Immature natural killer cell (primary cell): ENCODE measurements at regions not wholly inside any gene's neighbourhood (a gene's known extent, or its start where the extent isn't known, plus 50 kb on each side); places are given as distances from the start of the nearest gene placed in this dataset.

ENCODE experiments used
- DNase-seq, 3 donors: peaks; one replicate each; pipeline ENCODE4 v3.0.0; 2022; ENCODE audit warnings: mixed read lengths in 1 of 3
- H3K27ac Mint-ChIP-seq, 6 donors: one replicate each; pipeline ENCODE4 v1.8.0; 2020; ENCODE audit warnings: mixed read lengths in 6 of 6, mild to moderate bottlenecking in 5 of 6, inconsistent platforms in 4 of 6, moderate library complexity in 3 of 6
- H3K27me3 Mint-ChIP-seq, 3 donors: one replicate each; pipeline ENCODE4 v1.8.0; 2020 to 2021; ENCODE audit warnings: low read depth in 3 of 3, mild to moderate bottlenecking in 3 of 3, mixed read lengths in 3 of 3, moderate library complexity in 3 of 3, inconsistent platforms in 1 of 3
- H3K36me3 Mint-ChIP-seq, 3 donors: one replicate each; pipeline ENCODE4 v1.8.0; 2020; ENCODE audit warnings: mixed read lengths in 3 of 3, inconsistent platforms in 2 of 3, mild to moderate bottlenecking in 2 of 3
- H3K4me1 Mint-ChIP-seq, 2 donors: one replicate each; pipeline ENCODE4 v1.8.0; 2020; ENCODE audit warnings: inconsistent platforms in 2 of 2, mild to moderate bottlenecking in 2 of 2, mixed read lengths in 2 of 2, moderate library complexity in 1 of 2
- H3K4me3 Mint-ChIP-seq, 5 donors: one replicate each; pipeline ENCODE4 v1.8.0; 2020; ENCODE audit warnings: mild to moderate bottlenecking in 5 of 5, mixed read lengths in 5 of 5, inconsistent platforms in 3 of 5, moderate library complexity in 3 of 5
- H3K9me3 Mint-ChIP-seq, 6 donors: one replicate each; pipeline ENCODE4 v1.8.0; 2020; ENCODE audit warnings: mild to moderate bottlenecking in 6 of 6, mixed read lengths in 6 of 6, inconsistent platforms in 4 of 6, moderate library complexity in 3 of 6

DNA sequence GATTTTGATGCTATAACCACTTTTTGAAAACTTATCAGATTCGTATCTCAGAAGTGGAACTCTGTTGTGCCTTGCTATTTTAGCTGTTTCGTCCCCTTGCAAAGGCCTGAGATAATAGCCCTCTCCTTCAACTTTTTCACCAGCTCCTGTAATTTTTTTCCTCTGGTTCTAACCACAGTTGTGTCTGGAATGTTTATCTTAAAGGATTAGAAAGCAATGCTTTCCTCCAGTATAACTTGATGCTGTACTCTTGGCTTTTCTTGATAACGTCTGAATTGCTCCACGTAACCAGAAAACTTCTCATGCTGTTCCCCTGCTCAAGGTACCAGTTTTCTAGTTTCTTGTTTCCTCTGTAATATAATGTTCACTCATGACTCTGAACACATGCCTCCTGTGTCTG is 209.4 kb downstream of the DTWD2 start:
- Mint-ChIP-seq H3K27me3 (peaks cover 0 to 3% (median 0%) of the 10 kb centered on the region in 3 donors), H3K4me3 (no peak overlapping the region), H3K4me1 (no peaks in the 10 kb centered on the region)

DNA sequence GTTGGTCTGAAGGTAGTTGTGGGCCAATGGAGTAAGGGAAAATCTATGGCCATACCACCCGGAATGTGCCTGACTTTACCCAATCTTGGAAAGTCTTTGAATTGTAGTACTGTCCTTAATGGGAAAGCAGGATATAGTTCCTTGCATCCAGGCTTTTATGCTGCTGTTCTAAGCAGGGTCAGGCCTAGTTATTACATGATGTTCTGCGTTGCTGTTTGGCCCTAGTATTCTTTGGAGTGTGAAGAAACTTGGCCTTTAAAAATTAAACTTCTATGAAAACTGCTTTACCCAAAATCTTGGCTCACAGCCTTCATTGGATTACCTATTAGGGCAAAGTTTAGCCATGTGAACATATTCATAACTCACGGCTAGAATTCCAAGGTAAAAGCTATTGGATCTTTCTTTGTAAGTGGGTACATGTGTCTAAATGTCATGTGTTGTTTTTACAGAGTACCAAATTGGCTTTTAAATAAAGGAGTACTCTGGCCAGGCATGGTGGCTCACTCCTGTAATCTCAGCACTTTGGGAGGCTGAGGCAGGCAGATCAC is 211.1 kb downstream of the DTWD2 start:
- peaks cover 0 to 5% (median 0%) of the 10 kb centered on the region in 6 donors for H3K9me3 Mint-ChIP-seq
- H3K27ac Mint-ChIP-seq: no peak overlapping the region
- peaks cover 0 to 1% (median 0%) of the 10 kb centered on the region in 3 donors for H3K27me3 Mint-ChIP-seq
- no peak overlapping the region for H3K4me3 Mint-ChIP-seq
- DNase-seq: no peak
- H3K4me1 Mint-ChIP-seq: no peaks in the 10 kb centered on the region
- H3K36me3 Mint-ChIP-seq: no peaks in the 10 kb centered on the region

More for the DNA sequence above, 209.4 kb downstream of the DTWD2 start:
- peaks cover 0 to 5% (median 0%) of the 10 kb centered on the region in 6 donors for H3K9me3 Mint-ChIP-seq
- no peak overlapping the region for H3K27ac Mint-ChIP-seq
- H3K36me3 Mint-ChIP-seq: no peaks in the 10 kb centered on the region
- no peak for DNase-seq

DNA sequence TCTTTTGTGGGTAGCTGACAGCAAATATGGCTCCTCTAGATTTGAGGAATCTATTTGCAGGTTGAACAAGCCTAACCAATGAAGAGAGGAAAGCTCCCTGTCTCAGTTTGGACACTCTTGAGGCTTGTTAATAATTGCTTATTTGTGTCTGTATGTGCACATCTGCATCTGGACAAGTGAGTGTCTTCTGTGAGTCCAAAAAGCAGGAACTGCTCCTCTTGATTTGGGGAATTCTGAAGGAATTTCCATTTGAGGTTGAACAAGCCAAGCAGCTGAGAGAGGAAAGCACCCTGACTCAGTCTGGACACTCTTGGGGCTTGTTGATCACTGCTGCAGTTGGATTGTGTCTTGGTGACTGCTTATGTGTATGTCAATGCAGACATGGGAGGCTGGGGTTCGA is 211.6 kb downstream of the DTWD2 start:
- no peaks in the 10 kb centered on the region for H3K36me3 Mint-ChIP-seq
- H3K4me3 Mint-ChIP-seq: no peak overlapping the region
- H3K27me3 Mint-ChIP-seq: peaks cover 0 to 1% (median 0%) of the 10 kb centered on the region in 3 donors
- DNase-seq: no peak
- no peaks in the 10 kb centered on the region for H3K4me1 Mint-ChIP-seq
- H3K27ac Mint-ChIP-seq: no peak overlapping the region
- H3K9me3 Mint-ChIP-seq: peaks cover 0 to 5% (median under 1%) of the 10 kb centered on the region in 6 donors

DNA sequence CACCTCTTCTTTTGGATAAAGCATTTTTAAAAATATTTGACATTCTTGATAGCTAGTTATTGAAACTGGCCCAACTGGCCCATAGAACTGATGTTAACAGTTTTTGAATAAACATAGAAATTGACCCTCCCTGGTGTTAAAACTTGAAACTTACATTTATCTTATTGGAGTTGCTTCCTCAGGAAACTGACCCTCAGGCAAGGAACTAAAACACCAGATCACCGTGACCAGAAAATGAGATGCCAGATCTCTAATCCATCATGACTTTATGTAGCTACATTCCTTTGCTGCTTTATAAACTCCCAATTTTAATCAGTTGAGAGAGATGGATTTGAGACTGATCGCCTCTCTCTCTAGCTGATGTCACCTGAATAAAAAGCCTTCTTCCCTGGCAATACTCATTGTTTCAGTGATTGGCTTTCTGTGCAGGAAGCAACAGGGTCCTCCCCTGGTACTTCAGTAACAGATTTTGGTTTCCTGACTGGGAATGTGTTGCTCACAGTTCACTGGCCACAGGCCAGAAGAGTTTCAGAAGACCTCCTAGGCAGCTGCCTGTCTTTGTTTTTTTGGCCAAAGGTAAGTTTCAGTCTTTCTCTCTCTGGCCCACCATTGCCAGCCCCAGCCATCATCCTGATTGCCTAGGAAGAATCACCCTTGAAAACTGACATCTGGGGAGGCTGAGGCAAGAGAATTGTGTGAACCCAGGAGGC is 212.4 kb downstream of the DTWD2 start:
- Mint-ChIP-seq H3K4me3 (no peak overlapping the region), H3K36me3 (peaks cover 0 to 3% (median 0%) of the 10 kb centered on the region in 3 donors), H3K4me1 (no peaks in the 10 kb centered on the region), H3K27me3 (peaks cover 0 to 1% (median 0%) of the 10 kb centered on the region in 3 donors), H3K9me3 (peaks cover 0 to 8% (median 7%) of the 10 kb centered on the region in 6 donors), H3K27ac (no peak overlapping the region)
- DNase-seq: no peak

DNA sequence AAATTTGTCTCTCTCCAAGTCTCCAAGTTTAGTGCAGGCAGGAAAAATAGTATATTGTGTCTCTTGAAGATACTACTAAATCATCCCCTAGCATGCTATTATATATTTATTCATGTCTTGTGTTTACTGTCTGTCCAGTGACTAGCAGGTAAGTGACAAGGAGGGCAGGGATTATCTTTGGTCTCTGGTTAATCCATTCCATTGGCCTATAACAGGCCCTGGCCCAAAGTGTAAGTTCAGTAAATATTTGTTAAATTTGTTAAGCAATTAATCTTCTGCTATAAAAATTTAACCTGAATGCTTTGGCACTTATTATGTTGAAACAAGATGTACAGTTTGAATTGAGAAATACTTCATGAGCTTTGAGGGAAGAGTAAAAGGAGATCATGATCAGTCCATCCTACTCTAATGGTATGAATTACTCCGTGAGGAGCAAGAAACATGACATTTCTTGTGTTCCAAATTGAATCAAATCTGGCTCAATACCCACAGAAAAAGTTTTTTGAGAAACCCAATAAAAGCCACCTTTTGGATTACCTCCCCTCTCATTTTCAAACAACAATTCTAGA is 219.7 kb downstream of the DTWD2 start:
- no peak for DNase-seq
- Mint-ChIP-seq H3K9me3 (peaks cover 2 to 17% (median 7%) of the 10 kb centered on the region in 6 donors), H3K36me3 (peaks cover 0 to 3% (median 0%) of the 10 kb centered on the region in 3 donors), H3K4me3 (no peak overlapping the region), H3K4me1 (no peaks in the 10 kb centered on the region), H3K27ac (no peak overlapping the region), H3K27me3 (peaks cover 0 to 2% (median 2%) of the 10 kb centered on the region in 3 donors)

DNA sequence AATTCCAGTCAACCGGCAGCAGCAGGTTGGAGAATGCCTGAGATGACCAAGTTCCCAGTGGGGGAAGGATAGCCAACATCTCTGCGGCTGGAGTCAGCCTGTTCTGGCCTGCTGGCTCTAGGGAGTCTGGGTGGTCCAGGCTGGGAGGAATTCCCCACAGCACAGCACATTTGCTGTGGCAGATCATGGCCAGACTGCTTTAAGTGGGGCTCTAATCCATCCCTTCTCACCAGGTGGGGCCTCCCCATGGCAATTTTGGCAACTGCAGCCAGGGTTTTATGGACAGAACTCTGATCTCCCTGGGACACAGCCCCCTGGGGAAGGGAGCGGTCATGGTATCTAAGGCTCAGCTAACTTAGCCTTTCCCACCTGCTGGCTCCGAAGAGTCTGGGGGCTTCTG is 226.1 kb downstream of the DTWD2 start:
- Mint-ChIP-seq H3K4me1 (no peaks in the 10 kb centered on the region), H3K27me3 (peaks cover 0 to 2% (median 0%) of the 10 kb centered on the region in 3 donors), H3K4me3 (no peak overlapping the region), H3K27ac (no peak overlapping the region), H3K36me3 (no peaks in the 10 kb centered on the region), H3K9me3 (peaks cover 0 to 13% (median 4%) of the 10 kb centered on the region in 6 donors)
- DNase-seq: no peak

DNA sequence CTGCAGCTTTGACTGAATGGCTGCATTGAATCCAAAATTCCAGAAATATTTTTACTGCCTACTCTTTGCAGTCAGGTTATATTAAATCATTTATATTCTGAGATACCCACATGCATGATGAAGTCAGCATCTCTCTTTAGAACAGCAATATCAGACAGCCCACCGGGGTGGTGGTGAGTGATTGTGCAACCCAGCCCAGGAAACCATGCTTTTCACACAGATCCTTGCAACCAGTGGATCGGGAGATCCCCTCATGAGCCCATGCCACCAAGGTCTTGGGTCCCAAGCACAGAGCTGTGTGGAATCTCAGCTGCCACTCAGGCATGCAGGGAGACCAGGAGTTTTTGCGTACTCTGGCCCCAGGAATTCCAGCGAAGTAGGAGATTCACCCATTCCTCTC is 226.5 kb downstream of the DTWD2 start:
- Mint-ChIP-seq H3K27me3 (peaks cover 0 to 2% (median 0%) of the 10 kb centered on the region in 3 donors), H3K36me3 (no peaks in the 10 kb centered on the region), H3K27ac (no peak overlapping the region), H3K4me1 (no peaks in the 10 kb centered on the region), H3K9me3 (peaks cover 0 to 13% (median 2%) of the 10 kb centered on the region in 6 donors), H3K4me3 (no peak overlapping the region)
- no peak for DNase-seq

DNA sequence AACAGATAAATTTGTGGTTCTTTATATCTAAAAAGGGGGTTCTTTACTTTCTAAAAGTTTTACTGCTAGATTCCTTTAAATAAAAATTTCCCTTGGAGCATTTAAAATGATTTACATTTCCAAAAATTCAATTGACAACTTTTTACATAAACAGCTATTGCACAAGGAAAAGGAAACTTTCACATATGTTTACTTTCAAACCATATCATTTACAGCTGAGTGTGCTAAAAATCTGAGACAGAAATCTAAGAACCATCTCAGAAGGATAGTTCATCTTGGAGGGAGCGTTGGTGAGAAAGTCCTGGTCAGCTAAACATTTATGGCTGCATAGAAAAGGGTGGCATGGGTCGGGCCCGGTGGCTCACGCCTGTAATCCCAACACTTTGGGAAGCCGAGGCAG is 235.4 kb downstream of the DTWD2 start:
- Mint-ChIP-seq H3K4me3 (no peak overlapping the region), H3K27me3 (peaks cover 0 to 5% (median 0%) of the 10 kb centered on the region in 3 donors), H3K27ac (no peak overlapping the region), H3K4me1 (no peaks in the 10 kb centered on the region), H3K36me3 (no peaks in the 10 kb centered on the region), H3K9me3 (peaks cover 0 to 5% (median 0%) of the 10 kb centered on the region in 6 donors)
- DNase-seq: no peak

DNA sequence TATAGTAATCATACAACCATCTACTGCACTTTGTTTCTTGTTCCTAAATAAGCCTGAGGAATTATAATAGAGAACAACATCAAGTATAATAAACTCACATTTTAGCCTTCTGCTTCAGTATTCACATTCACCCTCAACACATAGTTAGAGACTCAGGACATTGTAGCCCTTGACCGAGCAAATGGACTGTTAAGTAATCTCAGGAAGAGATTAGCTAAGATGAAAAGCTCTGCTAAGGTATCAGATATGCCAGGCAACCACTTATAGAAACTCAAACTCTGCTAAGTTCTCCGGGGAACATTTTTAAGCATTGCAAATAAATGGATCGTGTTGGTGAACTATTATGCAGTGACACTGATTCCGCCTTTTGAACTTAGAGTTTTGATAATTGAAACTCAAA is 252.0 kb downstream of the DTWD2 start:
- Mint-ChIP-seq H3K36me3 (no peaks in the 10 kb centered on the region), H3K27ac (no peak overlapping the region), H3K27me3 (no peaks in the 10 kb centered on the region), H3K9me3 (peaks cover 4 to 19% (median 8%) of the 10 kb centered on the region in 6 donors), H3K4me1 (no peaks in the 10 kb centered on the region), H3K4me3 (no peak overlapping the region)
- DNase-seq: no peak

DNA sequence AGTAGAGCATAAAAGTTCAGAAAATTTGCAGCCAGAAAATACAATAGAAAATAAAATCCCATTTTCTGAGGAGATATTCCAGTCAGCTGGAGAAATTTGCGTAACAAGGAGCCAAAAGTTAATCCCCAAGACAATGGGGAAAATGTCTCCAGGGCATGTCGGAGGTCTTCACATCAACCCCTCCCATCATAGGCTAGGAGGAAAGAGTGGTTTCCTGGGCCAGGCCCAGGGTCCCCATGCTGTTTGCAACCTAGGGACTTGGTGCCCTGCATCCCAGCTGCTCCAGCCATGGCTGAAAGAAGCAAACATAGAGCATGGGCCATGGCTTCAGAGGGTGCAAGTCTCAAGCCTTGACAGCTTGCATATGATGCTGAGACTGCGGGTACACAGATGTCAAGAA is 255.0 kb downstream of the DTWD2 start:
- no peak overlapping the region for H3K4me3 Mint-ChIP-seq
- DNase-seq: no peak
- H3K4me1 Mint-ChIP-seq: no peaks in the 10 kb centered on the region
- H3K36me3 Mint-ChIP-seq: no peaks in the 10 kb centered on the region
- no peaks in the 10 kb centered on the region for H3K27me3 Mint-ChIP-seq
- H3K27ac Mint-ChIP-seq: no peak overlapping the region
- H3K9me3 Mint-ChIP-seq: peaks cover 2 to 19% (median 8%) of the 10 kb centered on the region in 6 donors

DNA sequence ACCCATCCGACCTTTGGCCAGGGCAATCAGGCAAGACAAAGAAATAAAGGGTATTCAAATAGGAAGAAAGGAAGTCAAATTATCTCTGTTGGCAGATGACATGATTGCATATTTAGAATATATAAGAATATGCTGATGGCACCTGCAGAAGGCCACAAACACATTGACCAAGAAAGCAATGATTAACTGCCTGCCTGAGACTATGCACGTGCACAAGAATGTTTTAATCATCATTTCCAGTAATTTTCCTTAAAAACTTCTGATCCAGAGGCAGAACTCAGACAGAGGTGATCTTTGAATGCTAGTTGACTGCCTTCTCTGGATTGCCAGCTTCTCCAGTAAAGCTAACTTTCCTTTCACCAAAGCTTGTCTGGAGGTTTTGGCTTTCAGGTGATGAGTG is 260.2 kb downstream of the DTWD2 start:
- Mint-ChIP-seq H3K27me3 (no peaks in the 10 kb centered on the region), H3K36me3 (no peaks in the 10 kb centered on the region), H3K27ac (no peak overlapping the region), H3K4me3 (no peak overlapping the region), H3K4me1 (no peaks in the 10 kb centered on the region), H3K9me3 (peaks cover 0 to 11% (median 3%) of the 10 kb centered on the region in 6 donors)
- no peak for DNase-seq

DNA sequence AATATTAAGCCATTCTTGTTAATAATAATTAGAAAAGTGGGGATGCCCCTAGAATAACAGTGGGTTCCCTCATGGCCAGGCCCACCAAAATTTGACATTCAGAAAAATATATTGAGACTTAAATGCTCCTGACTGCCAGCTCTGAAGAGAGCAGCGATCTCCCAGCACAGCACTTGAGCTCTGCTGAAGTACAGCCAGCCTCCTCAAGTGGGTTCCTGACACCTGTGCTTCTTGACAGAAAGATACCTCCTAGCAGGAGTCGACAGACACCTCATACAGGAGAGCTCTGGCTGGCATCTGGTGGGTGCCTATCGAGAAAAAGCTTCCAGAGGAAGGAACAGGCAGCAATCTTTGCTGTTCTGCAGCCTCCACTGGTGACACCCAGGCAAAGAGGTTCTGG is 261.5 kb downstream of the DTWD2 start:
- Mint-ChIP-seq H3K9me3 (peaks cover 0 to 11% (median under 1%) of the 10 kb centered on the region in 6 donors), H3K36me3 (no peaks in the 10 kb centered on the region), H3K27ac (no peak overlapping the region), H3K4me1 (no peaks in the 10 kb centered on the region), H3K27me3 (no peaks in the 10 kb centered on the region), H3K4me3 (no peak overlapping the region)
- no peak for DNase-seq

DNA sequence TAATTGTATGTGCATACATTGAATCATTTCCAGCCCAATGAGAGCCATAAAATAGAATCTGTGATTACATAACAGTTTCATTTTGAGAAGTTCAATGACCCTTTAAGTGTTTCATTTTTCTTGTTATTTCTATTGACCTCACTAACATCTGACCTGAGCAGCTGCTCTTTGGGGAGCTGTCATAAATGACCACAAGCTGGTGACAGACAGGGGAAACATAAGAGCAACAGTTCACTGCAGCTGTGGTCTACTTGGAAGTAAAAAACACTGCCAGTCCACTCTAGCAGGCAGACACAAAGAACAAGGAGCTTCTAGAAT is 265.4 kb downstream of the DTWD2 start:
- H3K9me3 Mint-ChIP-seq: peaks cover 0 to 18% (median 7%) of the 10 kb centered on the region in 6 donors
- no peak overlapping the region for H3K4me3 Mint-ChIP-seq
- no peak for DNase-seq
- H3K4me1 Mint-ChIP-seq: no peaks in the 10 kb centered on the region
- H3K36me3 Mint-ChIP-seq: no peaks in the 10 kb centered on the region
- no peaks in the 10 kb centered on the region for H3K27me3 Mint-ChIP-seq
- no peak overlapping the region for H3K27ac Mint-ChIP-seq

DNA sequence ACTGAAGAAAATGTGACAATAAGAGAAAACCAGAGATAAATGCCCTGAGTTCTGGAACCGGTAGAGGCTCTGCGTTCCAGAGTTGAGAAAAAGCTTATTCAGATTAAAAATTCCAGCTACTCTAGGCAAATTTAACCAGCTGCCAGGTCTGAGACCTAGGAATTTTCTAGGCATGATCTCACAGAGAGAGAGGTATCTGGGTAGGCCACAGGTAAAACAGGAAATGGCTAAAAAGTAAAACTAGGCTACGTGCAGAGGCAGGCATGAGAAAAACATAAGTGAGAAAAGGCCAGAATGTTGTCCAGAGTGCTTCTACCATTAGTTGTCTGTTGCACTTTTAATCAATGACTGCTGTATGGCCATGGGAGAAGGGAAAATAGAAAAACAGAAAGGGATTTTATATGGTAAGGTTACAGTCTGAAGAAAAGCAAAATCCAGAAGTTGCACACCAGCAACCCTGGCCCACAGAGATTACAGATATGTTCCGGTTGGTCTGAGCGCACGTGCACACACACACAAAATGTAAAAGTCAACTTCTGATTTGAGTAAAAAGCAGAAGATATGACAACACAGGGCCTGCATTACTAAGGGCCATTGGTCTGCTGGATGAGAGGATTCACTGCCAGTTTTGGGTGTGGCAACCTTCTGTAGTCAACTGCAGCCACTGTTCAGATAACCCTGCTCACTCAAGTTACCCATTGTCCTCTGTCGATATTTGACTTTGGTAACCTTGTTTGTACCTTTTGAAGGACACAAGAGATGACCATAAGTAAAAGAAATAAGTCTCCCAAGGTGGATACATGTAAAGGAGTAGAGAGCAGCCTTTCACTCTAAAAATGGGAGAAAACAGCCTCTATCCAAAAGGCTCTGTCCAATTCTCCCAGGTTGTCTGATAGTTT is 266.0 kb downstream of the DTWD2 start:
- Mint-ChIP-seq H3K36me3 (no peaks in the 10 kb centered on the region), H3K27me3 (no peaks in the 10 kb centered on the region), H3K4me1 (no peaks in the 10 kb centered on the region), H3K4me3 (no peak overlapping the region), H3K9me3 (peaks cover 2 to 18% (median 9%) of the 10 kb centered on the region in 6 donors), H3K27ac (no peak overlapping the region)
- DNase-seq: no peak
